ENCODE measurements at regions not wholly inside any gene's neighbourhood (a gene's known extent, or its start where the extent isn't known, plus 50 kb on each side); places are given as distances from the start of the nearest gene placed in this dataset.

- WGBS, 2 experiments (ENCODE audit: extremely low coverage in 1 of 2, insufficient coverage in 1 of 2, insufficient read length in 1 of 2, insufficient replicate concordance in 2 of 2, low coverage in 1 of 2, low lambda C conversion rate in 2 of 2, missing lambda C conversion rate in 1 of 2): 88% methylated on average over 2 of the region's 2 CpGs; no CpG with 5 or more reads in 1 of the 2 experiments
- FAIRE-seq: no peak
- H4K8ac ChIP-seq (ENCODE audit: extremely low read depth, insufficient read depth, low read length): no peak overlapping the region
Observed at GRCh38 chrX:84721416-84721815, 219.2 kb upstream of the HDX start.

More at GRCh38 chrX:84721416-84721815, 219.2 kb upstream of the HDX start:
- Histone ChIP-seq H3K14ac (ENCODE audit: insufficient read length) (no peak overlapping the region), H4K91ac (replicated peaks; ENCODE audit: insufficient read length, low read length) (no peak overlapping the region), H3K4me3 (ENCODE audit: extremely low read depth in 1 of 4, insufficient read depth in 2 of 4, low read depth in 3 of 4, low read length in 4 of 4) (no peak overlapping the region), H2BK12ac (ENCODE audit: low read depth, low read length) (no peak overlapping the region), H3K27me3 (replicated peaks in 1 of 4; ENCODE audit: control insufficient read depth in 3 of 4, extremely low read depth in 1 of 4, insufficient read depth in 3 of 4, low read length in 3 of 4) (no peaks in the 10 kb centered on the region), H3K79me2 (ENCODE audit: control insufficient read depth in 1 of 2, insufficient read depth in 2 of 2, low read length in 2 of 2) (no peaks in the 10 kb centered on the region), H3K4me2 (ENCODE audit: insufficient read depth in 1 of 2, low read depth in 2 of 2, low read length in 2 of 2) (no peak overlapping the region), H3K4ac (replicated peaks; ENCODE audit: insufficient read length, low read depth, low read length) (no peak overlapping the region), H3K18ac (ENCODE audit: extremely low read depth, low read length) (no peak overlapping the region), H2AK5ac (ENCODE audit: low read depth, low read length) (no peak overlapping the region), H2BK5ac (ENCODE audit: low read depth, low read length) (no peak overlapping the region), H2BK20ac (ENCODE audit: low read length) (no peak overlapping the region), H4K20me1 (replicated peaks in 1 of 2; ENCODE audit: control insufficient read depth in 1 of 2, insufficient read depth in 2 of 2, low read length in 2 of 2) (no peaks in the 10 kb centered on the region), H2BK120ac (replicated peaks; ENCODE audit: low read depth, low read length) (no peak overlapping the region), H2BK15ac (ENCODE audit: low read length) (no peak overlapping the region), H3K23me2 (ENCODE audit: low read depth, low read length) (no peaks in the 10 kb centered on the region), H3K56ac (replicated peaks; ENCODE audit: insufficient read length, low read depth, low read length) (no peak overlapping the region), H3K79me1 (ENCODE audit: low read depth, low read length) (no peaks in the 10 kb centered on the region), H3K9me3 (ENCODE audit: insufficient read depth in 2 of 2, low read depth in 1 of 2, low read length in 1 of 2) (no peaks in the 10 kb centered on the region), H3K9ac (replicated peaks in 1 of 4; ENCODE audit: extremely low read depth in 1 of 4, low read depth in 3 of 4, low read length in 3 of 4) (no peak overlapping the region), H2AFZ (ENCODE audit: low read length) (no peak overlapping the region), H3K23ac (ENCODE audit: insufficient read length) (no peak overlapping the region), H3K36me3 (ENCODE audit: control insufficient read depth in 2 of 4, insufficient read depth in 4 of 4, low read length in 3 of 4) (no peaks in the 10 kb centered on the region), H4K5ac (ENCODE audit: insufficient read length, low read depth, low read length) (no peak overlapping the region), H3K4me1 (replicated peaks in 1 of 4; ENCODE audit: control insufficient read depth in 3 of 4, insufficient read depth in 4 of 4, low read length in 3 of 4) (no peaks in the 10 kb centered on the region; a peak in 1 of 7 replicates), H3K27ac (ENCODE audit: low read depth, low read length) (no peak overlapping the region)
- POLR2A ChIA-PET (ENCODE audit: partially characterized antibody): no interaction called here
- CTCF ChIA-PET (ENCODE audit: partially characterized antibody): no interaction called here
- no peak for TF ChIP-seq MAFK (IDR thresholded peaks at IDR 0.05; ENCODE audit: low read depth, low read length)
- no peak for TF ChIP-seq ATF3 (IDR thresholded peaks at IDR 0.05; ENCODE audit: insufficient read depth, low read depth, low read length)
- TF ChIP-seq PHF8 (conservative IDR thresholded peaks at IDR 0.05; ENCODE audit: low read depth, low read length): no peak
- TF ChIP-seq EP300 (IDR thresholded peaks at IDR 0.05; ENCODE audit: borderline replicate concordance in 1 of 2, low read depth in 2 of 2, low read length in 2 of 2): no peak
- TF ChIP-seq KDM1A (IDR thresholded peaks at IDR 0.05; ENCODE audit: borderline replicate concordance, low read length): no peak
- no peak for DNase-seq (ENCODE audit: low read depth in 1 of 2, low spot score in 2 of 2)

Data from H1 (cell line).